HG02571 (cell line): ENCODE measurements at regions not wholly inside any gene's neighbourhood (a gene's known extent, or its start where the extent isn't known, plus 50 kb on each side); places are given as distances from the start of the nearest gene placed in this dataset.

Experiments used
- ATAC-seq: cut with Tn5 transposase; IDR thresholded peaks from one replicate; pipeline ENCODE4 v1.9.1; 2021; ENCODE audit warnings: mild to moderate bottlenecking, moderate library complexity; ENCODE audit not compliant: unreplicated experiment

DNA sequence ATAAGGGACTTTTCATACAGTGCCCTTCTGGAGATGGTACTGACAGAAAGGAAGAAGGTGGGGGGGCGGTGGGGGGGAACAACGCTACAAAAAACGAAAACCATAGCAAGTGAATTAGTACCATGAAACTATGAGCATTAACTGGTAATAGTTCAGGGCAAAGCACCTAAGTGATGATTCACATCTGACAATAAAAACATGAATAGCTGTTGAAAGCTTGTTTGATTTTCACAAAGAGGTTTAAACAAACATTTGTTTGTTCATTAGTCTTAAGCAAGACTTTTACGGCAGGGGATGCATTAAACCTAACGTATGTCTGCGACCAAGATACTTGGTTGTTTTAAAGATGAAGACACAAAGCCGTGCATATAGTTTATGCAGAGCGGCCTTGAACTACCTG lies 177.5 kb downstream of the LMO4 start:
- no peak for ATAC-seq

DNA sequence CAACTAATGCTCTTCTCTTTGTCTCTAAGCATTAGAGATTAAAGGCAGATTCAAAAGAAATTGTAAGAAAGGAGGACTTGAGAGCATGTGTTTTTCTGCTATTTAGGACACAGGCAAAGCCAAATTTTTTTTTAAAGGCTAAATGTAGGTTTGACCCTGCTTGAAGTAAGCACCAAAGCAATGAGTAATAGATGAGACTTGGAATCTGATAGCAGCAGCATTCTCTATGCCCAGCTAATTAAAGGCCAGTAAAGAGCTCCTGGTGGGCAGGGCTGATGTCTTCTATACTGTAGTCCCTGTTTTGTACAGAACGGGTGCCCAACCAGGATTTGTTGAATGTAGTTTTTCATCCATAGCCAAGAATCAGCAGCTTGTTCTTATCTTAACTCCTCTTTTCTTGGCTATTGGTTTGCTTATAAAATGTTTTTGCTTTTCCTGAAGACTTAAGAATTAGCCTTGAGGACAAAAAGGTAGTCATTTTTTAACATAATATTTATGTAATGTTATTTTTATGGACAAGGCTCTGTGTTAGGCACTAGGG lies 179.6 kb downstream of the LMO4 start:
- no peak for ATAC-seq

DNA sequence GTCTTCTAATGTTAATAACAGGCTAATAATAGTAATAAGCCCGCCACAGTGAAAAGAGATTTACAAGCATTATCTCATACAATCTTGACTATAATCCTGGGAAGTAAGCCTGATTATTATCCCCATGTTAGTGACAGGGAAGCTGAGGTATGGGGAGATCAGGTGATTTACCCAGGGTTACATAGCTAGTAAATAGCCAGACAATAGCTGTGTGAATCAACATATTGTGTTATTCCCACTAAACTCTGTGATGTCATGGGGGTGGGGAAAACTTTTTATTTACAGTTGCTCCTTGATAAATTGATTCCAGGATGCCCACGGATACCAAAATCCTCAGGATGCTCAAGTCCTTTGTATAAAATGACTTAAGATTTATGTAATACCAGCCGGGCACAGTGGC lies 181.9 kb downstream of the LMO4 start:
- no peak for ATAC-seq

DNA sequence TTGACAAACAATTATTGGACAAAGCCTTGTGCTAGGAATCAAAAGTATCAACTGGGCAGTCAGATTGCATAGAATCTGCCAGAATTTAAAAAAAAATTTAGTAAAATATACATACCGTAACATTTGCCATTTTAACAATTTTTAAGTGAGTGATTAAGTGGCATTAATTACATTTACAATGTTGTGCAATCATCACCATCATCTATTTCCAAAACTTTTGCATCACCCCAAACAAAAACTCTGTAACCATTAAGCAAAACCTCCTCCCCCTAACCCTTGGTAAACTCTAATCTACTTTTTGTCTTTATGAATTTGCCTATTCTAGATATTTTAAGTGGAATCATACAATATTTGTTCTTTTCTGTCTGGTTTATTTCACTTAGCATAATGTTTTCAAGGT lies 182.8 kb downstream of the LMO4 start:
- ATAC-seq, result no peak

DNA sequence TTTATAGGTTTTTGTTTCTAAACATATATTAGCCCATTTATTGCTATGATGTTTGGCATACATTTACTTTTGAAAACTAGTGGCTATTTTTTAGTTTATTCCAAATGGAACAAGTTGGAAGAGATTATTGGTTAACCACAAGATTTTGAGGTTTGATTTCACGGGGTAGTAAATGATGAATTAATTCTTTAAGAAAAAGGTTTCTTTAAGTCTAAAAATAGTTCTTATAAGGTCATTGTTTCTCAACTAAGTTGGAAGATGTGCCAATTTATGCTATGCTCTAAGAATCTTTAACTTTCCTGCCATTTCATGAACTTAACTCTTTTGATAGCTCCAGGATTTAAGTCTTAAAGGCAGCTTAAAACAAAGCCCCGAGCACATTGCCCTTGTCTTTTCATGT lies 183.8 kb downstream of the LMO4 start:
- ATAC-seq, result no peak

DNA sequence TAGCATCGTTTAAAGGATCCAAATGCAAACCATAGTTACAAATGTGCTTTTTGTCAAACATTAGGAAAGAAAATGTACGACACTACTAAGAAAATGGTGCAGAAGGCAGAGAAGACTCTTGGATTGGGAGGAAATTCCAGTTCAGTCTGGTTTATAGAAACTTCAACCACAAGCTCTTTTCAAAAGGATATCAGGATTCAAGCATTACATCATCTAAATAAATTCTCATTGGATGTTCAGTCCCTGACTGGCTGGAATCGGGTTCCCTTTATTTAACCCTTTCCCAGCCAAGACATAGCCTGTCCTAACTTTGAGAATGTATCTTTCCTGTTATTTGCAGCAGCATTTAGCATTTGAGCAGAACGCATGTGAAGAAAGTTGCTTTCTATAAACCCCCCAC lies 184.6 kb downstream of the LMO4 start:
- ATAC-seq, result no peak

DNA sequence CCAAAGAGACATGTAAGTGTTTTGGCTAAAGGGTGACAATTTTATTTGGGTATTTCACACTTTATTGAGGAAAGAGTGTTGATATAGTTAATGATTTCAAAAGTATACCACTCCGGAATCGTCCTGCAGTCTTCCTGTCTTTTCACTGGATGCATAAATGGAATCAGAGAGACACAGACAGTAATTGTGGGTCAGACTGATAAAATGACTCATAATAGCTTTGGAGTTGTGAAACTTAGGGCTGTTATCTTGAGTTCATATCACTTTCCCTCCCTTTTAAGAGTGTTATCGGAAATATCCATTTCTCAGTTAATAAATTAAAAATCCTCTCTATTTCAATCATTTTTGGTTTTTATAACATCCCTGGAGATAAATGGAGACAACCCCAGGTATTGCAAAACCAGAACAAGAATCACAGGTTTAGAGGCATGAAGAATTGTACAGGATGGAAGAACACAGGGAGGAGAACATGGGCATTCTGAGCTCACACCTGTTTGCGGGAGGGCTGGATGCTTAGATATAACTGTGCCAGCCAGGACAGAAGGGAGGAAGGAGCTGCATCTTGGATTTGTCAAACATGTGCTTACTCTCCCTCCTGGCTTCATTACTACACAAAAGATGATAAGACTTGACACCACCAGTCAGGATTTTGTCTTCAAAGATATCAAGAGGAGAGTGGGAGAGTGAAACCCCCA lies 185.4 kb downstream of the LMO4 start:
- ATAC-seq, result no peak

DNA sequence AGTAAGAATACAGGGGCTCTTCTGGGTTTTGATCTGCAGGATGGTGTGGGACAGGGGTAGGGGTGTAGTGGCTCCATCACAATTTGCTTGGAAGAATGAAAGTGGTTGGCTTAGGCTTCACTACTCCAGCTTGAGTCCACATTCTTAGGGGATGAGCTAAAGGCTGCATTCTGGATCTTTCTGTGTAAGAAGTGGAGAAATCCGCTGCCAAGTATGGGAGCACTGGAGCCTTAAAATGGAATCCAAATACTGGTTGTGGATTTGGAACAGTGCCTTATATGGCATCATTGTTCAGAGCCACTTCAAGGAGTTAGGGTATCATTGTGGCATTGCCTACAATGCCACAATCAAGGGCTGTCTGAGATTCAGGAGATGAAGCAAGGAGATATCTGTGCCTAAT lies 187.1 kb downstream of the LMO4 start:
- no peak for ATAC-seq

DNA sequence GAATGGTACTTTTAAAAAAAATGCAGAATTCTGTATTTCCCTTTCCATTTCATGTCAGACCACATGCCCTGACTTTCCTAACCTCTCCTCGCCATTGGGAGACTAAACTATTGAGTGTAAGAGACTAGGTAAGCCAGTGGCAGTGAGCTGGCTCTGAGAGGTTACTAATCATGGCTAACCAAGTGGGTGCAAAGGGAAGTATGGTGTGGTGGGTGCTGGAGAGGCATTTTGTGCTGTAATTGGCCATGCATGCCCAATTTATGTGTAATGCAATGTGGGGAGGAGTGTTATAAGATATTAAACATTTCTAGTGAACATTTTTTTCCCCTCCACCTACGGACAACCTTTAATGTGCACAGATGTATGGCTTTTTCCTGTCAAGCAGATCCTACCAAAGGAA lies 190.1 kb downstream of the LMO4 start:
- ATAC-seq, result no peak

DNA sequence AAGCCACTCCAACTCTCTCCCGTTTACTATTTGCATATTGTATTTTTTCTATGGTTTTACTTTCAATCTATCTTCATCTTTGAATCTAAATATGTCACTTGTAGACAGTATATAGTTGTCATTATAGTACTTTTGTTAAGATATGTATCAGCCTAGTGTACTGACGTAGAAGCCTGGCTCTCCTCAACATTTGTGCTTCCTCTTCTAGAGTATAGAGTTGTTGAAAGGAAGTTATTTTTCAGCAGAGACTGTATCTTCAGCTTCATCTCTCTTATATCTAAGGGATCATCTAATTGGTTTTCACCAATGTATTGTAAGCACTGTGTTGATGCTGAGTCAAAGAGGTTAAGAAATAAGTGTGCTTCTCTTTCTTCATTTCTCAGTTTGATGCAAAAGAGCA lies 192.8 kb downstream of the LMO4 start:
- ATAC-seq, result no peak

DNA sequence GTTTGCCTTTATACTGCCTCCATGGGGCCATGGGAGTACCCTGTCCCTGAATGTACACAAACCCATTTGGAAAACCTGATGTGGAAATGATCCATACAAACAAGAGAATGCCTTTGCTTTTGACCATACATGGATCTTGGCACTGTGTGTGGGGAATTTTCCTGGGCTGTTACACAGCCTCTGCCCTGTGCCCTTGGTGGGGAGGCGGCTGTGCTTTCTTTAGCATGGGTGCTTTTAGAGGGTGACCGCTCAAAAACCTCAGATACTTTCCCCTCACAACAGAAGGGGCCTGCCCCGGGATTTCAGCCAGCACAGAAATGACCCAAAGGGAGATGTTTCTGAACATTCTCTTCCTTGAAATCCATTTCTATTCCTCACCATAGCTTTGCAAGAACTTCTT lies 194.8 kb downstream of the LMO4 start:
- no peak for ATAC-seq

DNA sequence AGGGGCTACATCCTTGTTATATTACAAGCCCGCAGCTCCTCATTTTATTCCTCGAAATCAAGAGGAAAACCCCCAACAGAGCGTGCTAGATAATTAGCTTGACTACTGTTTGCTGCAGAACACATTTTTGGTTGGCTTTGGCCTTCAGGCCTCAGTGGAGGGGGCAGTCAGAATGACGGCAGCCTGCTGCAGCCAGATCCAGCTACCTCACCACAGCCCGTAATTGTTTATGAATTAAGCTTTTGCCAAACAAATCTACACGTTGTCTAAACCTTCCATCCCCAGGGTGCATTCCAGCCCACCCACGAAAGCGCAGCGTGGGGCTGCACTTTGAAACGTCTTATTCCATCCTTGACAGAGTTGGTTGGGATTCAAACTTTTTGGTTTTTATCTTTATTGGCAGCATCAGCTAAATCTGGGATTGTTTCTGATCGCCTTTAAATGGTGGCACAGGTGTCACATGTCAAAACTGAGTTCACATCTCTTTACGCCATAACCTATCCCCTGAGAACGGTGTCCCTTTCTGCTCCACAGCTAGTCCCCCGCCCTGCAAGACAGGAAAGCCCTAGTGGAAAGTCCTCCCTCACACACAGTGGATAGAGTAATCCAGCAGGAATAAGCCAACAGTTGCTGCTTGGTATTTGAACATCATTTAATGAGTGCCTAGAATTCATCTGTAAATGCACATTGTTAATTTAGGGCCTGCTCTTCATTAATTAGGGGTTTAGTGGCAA lies 195.5 kb downstream of the LMO4 start:
- ATAC-seq, result no peak

DNA sequence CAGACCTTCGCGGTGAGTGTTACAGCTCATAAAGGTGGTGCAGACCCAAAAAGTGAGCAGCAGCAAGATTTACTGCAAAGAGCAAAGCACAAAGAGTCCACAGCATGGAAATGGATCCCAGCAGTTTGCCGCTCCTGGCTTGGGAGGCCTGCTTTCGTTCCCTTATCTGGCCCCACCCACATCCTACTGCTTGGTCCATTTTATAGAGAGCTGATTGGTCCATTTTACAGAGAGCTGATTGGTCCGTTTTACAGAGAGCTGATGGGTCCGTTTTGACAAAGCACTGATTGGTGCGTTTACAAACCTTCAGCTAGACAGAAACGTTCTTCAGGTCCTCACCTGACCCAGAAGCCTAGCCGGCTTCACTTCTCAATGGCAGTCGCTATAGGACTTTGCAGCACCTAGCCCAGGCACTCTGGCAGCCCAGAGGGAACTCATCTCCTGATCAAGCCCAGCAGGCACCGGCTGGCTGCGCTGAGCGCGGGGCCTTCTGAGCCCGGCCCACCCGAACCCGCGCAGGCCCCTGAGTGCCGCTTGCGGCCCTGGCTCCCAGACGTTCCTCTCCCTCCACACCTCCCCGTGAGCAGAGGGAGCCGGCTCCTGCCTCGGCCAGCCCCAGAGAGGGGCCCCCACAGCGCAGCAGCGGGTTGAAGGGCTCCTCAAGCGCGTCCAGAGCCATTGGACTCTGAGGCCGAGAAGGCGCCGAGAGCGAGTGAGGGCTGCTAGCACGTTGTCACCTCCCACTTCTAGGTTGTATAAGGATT lies 200.3 kb downstream of the LMO4 start:
- ATAC-seq, result no peak

DNA sequence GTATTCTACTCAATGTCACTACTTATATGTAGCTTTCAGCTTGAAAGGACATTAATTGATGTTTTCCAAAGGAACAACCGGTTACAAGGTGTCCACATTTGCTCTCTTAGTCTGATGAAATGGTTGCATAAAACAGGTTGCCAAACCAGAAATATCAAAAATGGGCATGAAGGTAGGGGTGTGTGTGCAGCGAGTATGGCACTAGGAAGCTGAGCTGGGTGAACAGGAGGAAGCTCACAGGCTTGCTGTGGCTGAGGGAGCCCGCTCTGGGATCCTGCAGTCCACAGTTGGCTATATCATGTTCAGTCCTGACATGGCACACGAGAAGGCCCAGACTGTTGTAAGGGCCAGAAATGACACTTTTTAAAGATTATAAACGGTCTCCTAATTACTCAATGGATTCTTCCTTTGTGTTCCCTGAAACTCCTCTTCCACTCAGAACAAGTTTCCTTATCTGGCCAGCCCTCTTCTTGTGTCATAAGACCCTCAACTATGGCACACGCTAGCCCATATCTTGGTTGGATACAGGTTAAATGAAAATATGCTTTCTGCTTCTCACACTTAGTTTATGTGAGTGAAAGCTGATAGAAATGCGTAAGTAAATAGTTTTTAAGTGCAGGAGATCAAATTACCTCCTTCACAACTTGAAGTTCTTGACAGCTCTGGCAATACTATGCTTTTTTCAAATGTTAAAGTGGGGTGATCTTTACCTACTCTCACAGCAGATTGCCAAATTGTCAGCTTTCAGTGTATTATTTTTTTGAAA lies 201.5 kb downstream of the LMO4 start:
- ATAC-seq, result no peak

DNA sequence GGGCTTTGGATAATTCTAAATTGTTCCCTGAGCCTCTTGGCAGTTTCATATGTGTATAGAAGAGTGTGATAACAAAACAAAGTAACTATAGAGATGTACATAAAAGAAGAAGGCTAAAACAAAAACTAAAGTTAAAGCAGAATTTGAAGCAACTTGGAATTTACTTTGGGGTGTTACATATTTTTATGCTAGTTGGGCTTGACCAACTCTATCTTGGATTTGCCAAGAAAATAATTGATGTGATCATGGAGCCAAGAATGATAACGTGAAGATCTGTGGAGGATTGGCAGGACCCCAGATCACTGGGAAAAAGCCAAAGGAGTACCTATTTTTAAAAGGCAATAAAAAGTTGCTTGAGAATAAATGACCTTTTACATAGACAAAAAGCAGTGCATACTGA lies 206.9 kb downstream of the LMO4 start:
- no peak for ATAC-seq

DNA sequence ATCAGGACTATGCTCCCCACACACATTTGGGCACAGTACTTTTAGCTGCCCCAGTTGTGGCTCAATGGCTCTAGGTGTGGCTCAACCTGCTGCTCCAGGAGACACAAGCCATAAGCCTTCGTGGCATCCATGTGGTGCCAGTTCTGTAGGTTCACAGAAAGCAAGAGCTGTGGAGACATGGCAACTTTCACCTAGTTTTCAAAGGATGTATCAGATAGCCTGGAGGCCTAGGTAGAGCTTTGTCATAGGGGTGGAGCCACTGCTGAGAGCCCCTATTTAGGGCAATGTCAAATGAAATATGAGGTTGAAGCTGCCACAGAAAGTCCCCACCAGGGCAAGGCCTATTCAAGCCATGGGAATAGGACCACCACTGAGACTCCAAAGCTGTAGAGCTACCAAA lies 210.5 kb downstream of the LMO4 start:
- no peak for ATAC-seq

DNA sequence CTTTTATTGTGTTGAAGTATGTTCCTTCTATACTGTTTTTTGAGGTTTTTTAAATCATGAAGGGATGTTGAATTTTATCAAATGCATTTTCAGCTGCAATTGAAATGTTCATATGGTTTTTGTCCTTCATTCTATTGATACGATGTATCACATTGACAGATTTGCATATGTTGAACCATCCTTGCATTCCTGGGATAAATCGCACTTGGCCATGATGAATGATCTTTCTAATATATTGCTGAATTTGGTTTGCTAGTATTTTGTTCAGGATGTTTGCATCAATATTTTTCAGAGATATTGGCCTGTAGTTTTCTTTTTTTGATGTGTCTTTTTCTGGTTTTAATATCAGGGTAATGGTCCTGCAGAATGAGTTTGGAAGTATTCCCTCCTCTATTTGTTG lies 214.0 kb downstream of the LMO4 start:
- no peak for ATAC-seq

DNA sequence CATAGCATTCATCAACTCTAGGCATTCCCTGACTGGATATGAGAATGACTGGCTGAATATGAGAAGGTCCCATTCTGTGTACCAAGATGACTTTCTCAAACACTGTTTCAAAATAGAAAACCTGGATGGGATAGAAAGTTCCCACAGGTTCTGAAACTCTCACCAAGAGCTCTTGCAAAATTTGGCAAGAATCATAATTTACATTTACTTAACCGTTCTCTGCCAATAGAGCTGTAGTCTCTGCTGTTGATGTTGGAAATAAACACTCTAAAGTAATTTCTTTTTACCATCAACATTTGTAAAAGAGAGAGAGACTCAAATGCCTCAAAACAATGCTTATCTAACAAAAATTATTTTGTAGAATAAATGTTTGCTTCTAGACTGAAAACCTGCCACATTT lies 221.1 kb downstream of the LMO4 start:
- no peak for ATAC-seq

DNA sequence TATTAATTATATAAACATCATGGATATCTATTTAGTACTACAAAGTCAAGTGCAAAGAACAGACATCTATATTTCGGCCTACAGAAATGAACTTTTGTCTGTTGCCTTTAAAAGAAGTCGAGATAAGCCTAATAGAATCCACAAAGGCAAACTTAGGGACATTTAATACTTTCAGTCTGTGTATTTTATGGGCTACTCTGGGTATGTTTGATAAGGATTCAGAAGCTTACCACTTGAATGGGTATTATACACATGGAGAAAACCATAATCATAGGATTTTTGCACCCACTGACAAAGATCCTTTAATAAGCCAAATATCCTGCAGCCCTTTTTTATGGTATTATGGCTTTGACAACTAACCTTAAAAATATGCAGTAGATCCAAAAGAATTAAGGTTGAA lies 224.8 kb downstream of the LMO4 start:
- ATAC-seq, result no peak

DNA sequence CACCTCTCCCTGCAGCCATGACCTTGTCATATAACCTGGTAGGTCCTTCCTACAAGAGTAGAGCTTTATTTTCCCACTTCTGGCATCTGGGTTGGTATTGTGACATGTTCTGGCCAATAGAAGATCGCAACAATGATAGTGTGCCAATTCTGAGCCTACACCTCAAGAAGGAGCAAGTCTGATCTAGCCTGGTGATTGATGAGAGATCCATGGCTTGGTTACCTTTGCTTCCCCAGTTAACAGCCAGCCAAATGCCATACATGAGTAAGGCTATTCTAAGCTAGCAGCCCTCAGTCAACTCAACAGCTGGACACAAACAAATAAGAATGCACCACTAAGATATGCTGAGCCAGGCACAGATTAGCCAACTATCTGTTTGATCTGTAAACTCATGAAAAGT lies 226.7 kb downstream of the LMO4 start:
- ATAC-seq, result no peak

DNA sequence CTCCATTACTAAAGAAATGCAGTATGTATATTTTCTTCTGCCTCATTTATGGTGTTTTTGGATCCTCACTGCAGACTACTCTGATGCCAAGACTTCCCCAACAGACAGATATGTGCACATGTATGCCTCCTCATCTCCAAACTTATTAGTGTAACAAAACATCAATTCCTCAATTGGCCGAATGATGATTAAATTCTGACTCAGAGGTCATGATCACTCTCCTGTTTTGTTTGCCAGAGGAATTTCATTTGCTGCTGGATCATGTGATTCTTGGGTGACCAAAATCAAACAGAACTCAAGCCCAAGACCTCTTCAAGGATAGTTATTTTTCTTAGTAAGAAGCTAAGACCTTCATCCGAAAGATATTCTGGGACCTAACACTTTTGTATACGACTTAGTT lies 227.6 kb downstream of the LMO4 start:
- ATAC-seq, result no peak
